Osteocyte (in vitro differentiated cells): ENCODE measurements at regions not wholly inside any gene's neighbourhood (a gene's known extent, or its start where the extent isn't known, plus 50 kb on each side); places are given as distances from the start of the nearest gene placed in this dataset.

Source experiments
- DNase-seq: peaks from one replicate; pipeline ENCODE4 v3.0.0; 2021; ENCODE audit warnings: mixed read lengths; ENCODE audit not compliant: unreplicated experiment; ENCODE audit errors: extremely low spot score
- H3K27ac Mint-ChIP-seq: one replicate; pipeline ENCODE4 v1.8.0; 2021; ENCODE audit warnings: mild to moderate bottlenecking, mixed read lengths; ENCODE audit not compliant: unreplicated experiment
- H3K27me3 Mint-ChIP-seq: one replicate; pipeline ENCODE4 v1.8.0; 2021; ENCODE audit warnings: mixed read lengths; ENCODE audit not compliant: unreplicated experiment
- H3K36me3 Mint-ChIP-seq: one replicate; pipeline ENCODE4 v1.8.0; 2021; ENCODE audit warnings: mixed read lengths; ENCODE audit not compliant: unreplicated experiment
- H3K4me1 Mint-ChIP-seq: one replicate; pipeline ENCODE4 v1.8.0; 2021; ENCODE audit warnings: mixed read lengths; ENCODE audit not compliant: unreplicated experiment
- H3K4me3 Mint-ChIP-seq: one replicate; pipeline ENCODE4 v1.8.0; 2021; ENCODE audit warnings: mild to moderate bottlenecking, moderate library complexity, mixed read lengths; ENCODE audit not compliant: unreplicated experiment
- H3K9me3 Mint-ChIP-seq: one replicate; pipeline ENCODE4 v1.8.0; 2021; ENCODE audit warnings: mixed read lengths; ENCODE audit not compliant: unreplicated experiment
- CTCF ChIP-seq: fragments of 200-600 bp; sonication (generic); IDR thresholded peaks from 2 replicates; pipeline ENCODE4 v1.5.0; 2021; ENCODE audit warnings: antibody characterized with exemption, mild to moderate bottlenecking, moderate library complexity

- no peak for DNase-seq
- Mint-ChIP-seq H3K4me1 (no peaks in the 10 kb centered on the region), H3K27ac (no peak overlapping the region), H3K4me3 (no peak overlapping the region), H3K36me3 (no peaks in the 10 kb centered on the region), H3K27me3 (peaks cover 10% of the 10 kb centered on the region), H3K9me3 (no peaks in the 10 kb centered on the region)
- TF ChIP-seq CTCF: no peak
Measured at GRCh38 chr6:99036672-99037071, 88.9 kb upstream of the FBXL4 start.

- TF ChIP-seq CTCF: no peak
- Mint-ChIP-seq H3K9me3 (no peaks in the 10 kb centered on the region), H3K36me3 (no peaks in the 10 kb centered on the region), H3K27me3 (peaks cover 9% of the 10 kb centered on the region), H3K4me1 (no peaks in the 10 kb centered on the region), H3K4me3 (no peak overlapping the region), H3K27ac (no peak overlapping the region)
- DNase-seq: no peak
Measured at GRCh38 chr6:99032396-99032795, 84.7 kb upstream of the FBXL4 start.

- Mint-ChIP-seq H3K4me1 (no peaks in the 10 kb centered on the region), H3K4me3 (no peak overlapping the region), H3K27ac (no peak overlapping the region), H3K9me3 (no peaks in the 10 kb centered on the region), H3K27me3 (peaks cover 8% of the 10 kb centered on the region), H3K36me3 (no peaks in the 10 kb centered on the region)
- DNase-seq: no peak
- no peak for TF ChIP-seq CTCF
Measured at GRCh38 chr6:99031957-99032356, 84.2 kb upstream of the FBXL4 start.

- H3K4me3 Mint-ChIP-seq: no peak overlapping the region
- TF ChIP-seq CTCF: no peak
- DNase-seq: no peak
- no peaks in the 10 kb centered on the region for H3K36me3 Mint-ChIP-seq
- H3K9me3 Mint-ChIP-seq: peaks cover 2% of the 10 kb centered on the region
- H3K27me3 Mint-ChIP-seq: peaks cover 7% of the 10 kb centered on the region
- no peak overlapping the region for H3K27ac Mint-ChIP-seq
- no peaks in the 10 kb centered on the region for H3K4me1 Mint-ChIP-seq
Measured at GRCh38 chr6:99030915-99031314, 83.2 kb upstream of the FBXL4 start.

GRCh38 chr6:99026135-99026534 lies 78.4 kb upstream of the FBXL4 start:
- TF ChIP-seq CTCF: no peak
- no peak overlapping the region for H3K27ac Mint-ChIP-seq
- no peaks in the 10 kb centered on the region for H3K27me3 Mint-ChIP-seq
- no peak overlapping the region for H3K4me3 Mint-ChIP-seq
- peaks cover 13% of the 10 kb centered on the region for H3K9me3 Mint-ChIP-seq
- no peaks in the 10 kb centered on the region for H3K36me3 Mint-ChIP-seq
- no peak for DNase-seq
- no peaks in the 10 kb centered on the region for H3K4me1 Mint-ChIP-seq
